Loucy (cell line): ENCODE measurements at regions not wholly inside any gene's neighbourhood (a gene's known extent, or its start where the extent isn't known, plus 50 kb on each side); places are given as distances from the start of the nearest gene placed in this dataset.

Experiments used
- H2AFZ ChIP-seq: fragments of 200-600 bp; sonication (generic); 2 replicates; pipeline ENCODE4 v1.6.0; 2016; ENCODE audit warnings: antibody characterized with exemption, mild to moderate bottlenecking, low read length, moderate library complexity
- H3F3A ChIP-seq: fragments of 200-600 bp; 2 replicates; pipeline ENCODE4 v1.6.0; 2016; ENCODE audit warnings: antibody characterized with exemption, low read depth, mild to moderate bottlenecking
- H3K27me3 ChIP-seq: fragments of 200-600 bp; sonication (generic); 2 replicates; pipeline ENCODE4 v1.6.1; 2014; ENCODE audit warnings: low read length, mild to moderate bottlenecking; ENCODE audit not compliant: insufficient read depth, poor library complexity, severe bottlenecking
- H3K36me3 ChIP-seq: fragments of 200-600 bp; sonication (generic); 2 replicates; pipeline ENCODE4 v1.6.1; 2016; ENCODE audit warnings: low read length; ENCODE audit not compliant: insufficient read depth
- H3K4me1 ChIP-seq: fragments of 200-600 bp; sonication (generic); 2 replicates; pipeline ENCODE4 v1.5.1; 2014; ENCODE audit warnings: low read length, mild to moderate bottlenecking; ENCODE audit not compliant: insufficient read depth, poor library complexity, severe bottlenecking
- H3K4me2 ChIP-seq: fragments of 200-600 bp; sonication (generic); 2 replicates; pipeline ENCODE4 v1.6.0; 2014; ENCODE audit warnings: antibody characterized with exemption, low read length, low read depth, mild to moderate bottlenecking; ENCODE audit not compliant: poor library complexity, severe bottlenecking
- H3K4me3 ChIP-seq: fragments of 200-600 bp; sonication (generic); 2 replicates; pipeline ENCODE4 v1.5.1; 2014; ENCODE audit warnings: low read length, mild to moderate bottlenecking, mixed read lengths; ENCODE audit not compliant: poor library complexity, severe bottlenecking
- H3K79me2 ChIP-seq: fragments of 200-600 bp; sonication (generic); 2 replicates; pipeline ENCODE4 v1.6.1; 2014; ENCODE audit warnings: low read length; ENCODE audit not compliant: insufficient read depth
- H3K9ac ChIP-seq: fragments of 200-600 bp; sonication (generic); 2 replicates; pipeline ENCODE4 v1.6.0; 2014; ENCODE audit warnings: mild to moderate bottlenecking, low read depth, low read length, moderate library complexity; ENCODE audit not compliant: poor library complexity, severe bottlenecking
- H3K9me2 ChIP-seq: fragments of 200-600 bp; sonication (generic); replicated peaks from 2 replicates; pipeline ENCODE4 v1.6.1; 2016; ENCODE audit warnings: low read depth, low read length, mixed read lengths
- H3K9me3 ChIP-seq: fragments of 200-600 bp; sonication (generic); 2 replicates; pipeline ENCODE4 v1.6.1; 2014; ENCODE audit warnings: mild to moderate bottlenecking, antibody characterized with exemption, low read length, low read depth; ENCODE audit not compliant: insufficient read depth
- H4K20me1 ChIP-seq: fragments of 200-600 bp; sonication (generic); 2 replicates; pipeline ENCODE4 v1.6.0; 2014; ENCODE audit warnings: antibody characterized with exemption, low read length, mild to moderate bottlenecking; ENCODE audit not compliant: insufficient read depth, poor library complexity, severe bottlenecking
- EZH2phosphoT487 ChIP-seq: fragments of 200-600 bp; IDR thresholded peaks from 2 replicates; pipeline ENCODE4 v1.6.1; 2018; ENCODE audit warnings: antibody characterized with exemption, mild to moderate bottlenecking, moderate library complexity, borderline replicate concordance
- TF ChIP-seq, protein P1 (sequence below): fragments of 200-600 bp; sonication (generic); conservative IDR thresholded peaks from 2 replicates; pipeline ENCODE4 v1.5.1; 2014; ENCODE audit warnings: mild to moderate bottlenecking, antibody characterized with exemption, low read length

DNA sequence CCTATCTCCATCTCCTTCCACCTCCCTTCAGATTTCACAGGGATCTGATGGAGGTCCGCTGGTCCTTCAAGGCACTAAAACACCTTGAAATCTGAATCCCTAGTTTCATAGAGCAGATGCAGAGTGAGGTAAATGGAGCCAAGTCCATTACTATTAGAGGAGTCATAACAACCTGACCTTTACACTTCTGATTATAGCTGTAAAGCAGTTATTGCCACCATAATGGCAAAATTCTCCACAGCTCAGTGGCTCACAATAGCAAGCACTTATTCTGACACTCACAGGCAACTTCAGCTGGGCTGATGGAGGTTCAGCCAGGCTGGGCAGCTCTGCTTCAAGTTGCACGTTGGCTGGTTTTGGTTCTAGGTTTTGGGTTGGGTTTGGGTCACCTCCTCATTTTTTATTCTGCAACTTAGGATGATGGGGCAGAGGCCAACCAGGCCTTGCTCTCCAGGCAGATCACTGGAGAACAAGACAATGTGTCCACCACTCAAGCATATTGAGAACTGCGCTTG lies 51.4 kb upstream of the LRAT start:
- H2AFZ ChIP-seq, result no peak overlapping the region
- no peaks in the 10 kb centered on the region for H3K9me3 ChIP-seq
- no peak overlapping the region for H3K9ac ChIP-seq
- no peaks in the 10 kb centered on the region for H3K36me3 ChIP-seq
- H3K27me3 ChIP-seq, result no peaks in the 10 kb centered on the region
- TF ChIP-seq, protein P1, sequence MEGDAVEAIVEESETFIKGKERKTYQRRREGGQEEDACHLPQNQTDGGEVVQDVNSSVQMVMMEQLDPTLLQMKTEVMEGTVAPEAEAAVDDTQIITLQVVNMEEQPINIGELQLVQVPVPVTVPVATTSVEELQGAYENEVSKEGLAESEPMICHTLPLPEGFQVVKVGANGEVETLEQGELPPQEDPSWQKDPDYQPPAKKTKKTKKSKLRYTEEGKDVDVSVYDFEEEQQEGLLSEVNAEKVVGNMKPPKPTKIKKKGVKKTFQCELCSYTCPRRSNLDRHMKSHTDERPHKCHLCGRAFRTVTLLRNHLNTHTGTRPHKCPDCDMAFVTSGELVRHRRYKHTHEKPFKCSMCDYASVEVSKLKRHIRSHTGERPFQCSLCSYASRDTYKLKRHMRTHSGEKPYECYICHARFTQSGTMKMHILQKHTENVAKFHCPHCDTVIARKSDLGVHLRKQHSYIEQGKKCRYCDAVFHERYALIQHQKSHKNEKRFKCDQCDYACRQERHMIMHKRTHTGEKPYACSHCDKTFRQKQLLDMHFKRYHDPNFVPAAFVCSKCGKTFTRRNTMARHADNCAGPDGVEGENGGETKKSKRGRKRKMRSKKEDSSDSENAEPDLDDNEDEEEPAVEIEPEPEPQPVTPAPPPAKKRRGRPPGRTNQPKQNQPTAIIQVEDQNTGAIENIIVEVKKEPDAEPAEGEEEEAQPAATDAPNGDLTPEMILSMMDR, result no peak
- no peak for TF ChIP-seq EZH2phosphoT487
- H4K20me1 ChIP-seq, result no peaks in the 10 kb centered on the region
- H3K4me3 ChIP-seq, result no peak overlapping the region
- no peaks in the 10 kb centered on the region for H3K4me1 ChIP-seq
- H3K9me2 ChIP-seq, result no peaks in the 10 kb centered on the region
- no peaks in the 10 kb centered on the region for H3K79me2 ChIP-seq
- no peak overlapping the region for H3K4me2 ChIP-seq
- H3F3A ChIP-seq, result no peaks in the 10 kb centered on the region
